Suprapubic skin (tissue), 4 donors: ENCODE measurements at regions not wholly inside any gene's neighbourhood (a gene's known extent, or its start where the extent isn't known, plus 50 kb on each side); places are given as distances from the start of the nearest gene placed in this dataset.

Experiments
- DNase-seq, 2 donors: peaks; one replicate each; pipeline ENCODE4 v3.0.0-alpha.2; 2019; ENCODE audit warnings: low spot score in 2 of 2
- H3K27ac ChIP-seq: fragments of 200-600 bp; sonication (generic); one replicate; pipeline ENCODE4 v1.5.1; 2019
- H3K27me3 ChIP-seq: fragments of 200-600 bp; sonication (generic); one replicate; pipeline ENCODE4 v1.5.1; 2019
- H3K36me3 ChIP-seq: fragments of 200-600 bp; sonication (generic); one replicate; pipeline ENCODE4 v1.5.1; 2019
- H3K4me1 ChIP-seq: fragments of 200-600 bp; sonication (generic); one replicate; pipeline ENCODE4 v1.5.1; 2019
- H3K4me3 ChIP-seq: fragments of 200-600 bp; sonication (generic); one replicate; pipeline ENCODE4 v1.5.1; 2019; ENCODE audit warnings: mild to moderate bottlenecking
- H3K9me3 ChIP-seq: fragments of 200-600 bp; sonication (generic); one replicate; pipeline ENCODE4 v1.5.1; 2019
- CTCF ChIP-seq, 2 donors: fragments of 200-600 bp in 1 of 2; fragments of 450-650 bp in 1 of 2; sonication (generic) in 1 of 2; IDR thresholded peaks; one replicate each; pipeline ENCODE4 v1.5.1; 2016 to 2019; ENCODE audit warnings: antibody characterized with exemption in 2 of 2, mild to moderate bottlenecking in 1 of 2, moderate library complexity in 1 of 2
- EP300 ChIP-seq: sonication (generic); formaldehyde crosslinking; IDR thresholded peaks from one replicate; pipeline ENCODE4 v1.6.1; 2017; ENCODE audit warnings: antibody characterized with exemption
- POLR2A ChIP-seq, 2 donors: fragments of 450-650 bp; IDR thresholded peaks; one replicate each; pipeline ENCODE4 v1.6.1; 2017; ENCODE audit warnings: antibody characterized with exemption in 2 of 2, mild to moderate bottlenecking in 2 of 2, moderate library complexity in 2 of 2
- POLR2AphosphoS5 ChIP-seq, 3 donors: sonication (generic); formaldehyde crosslinking; IDR thresholded peaks; one replicate each; pipeline ENCODE4 v1.6.1; 2017; ENCODE audit warnings: antibody characterized with exemption in 3 of 3
- WGBS: methylation state at CpG from one replicate; pipeline ENCODE4 v1.1.5; 2018; 5-methylcytosine and 5-hydroxymethylcytosine counted together

GRCh38 chr3:64880916-64881315 is 193.1 kb upstream of the ADAMTS9 start:
- no peak for DNase-seq
- Histone ChIP-seq H3K27ac (no peak overlapping the region), H3K4me1 (no peaks in the 10 kb centered on the region), H3K4me3 (no peak overlapping the region), H3K9me3 (no peaks in the 10 kb centered on the region), H3K36me3 (no peaks in the 10 kb centered on the region), H3K27me3 (no peaks in the 10 kb centered on the region)
- TF ChIP-seq POLR2A (IDR thresholded peaks at IDR 0.05): no peak

DNA sequence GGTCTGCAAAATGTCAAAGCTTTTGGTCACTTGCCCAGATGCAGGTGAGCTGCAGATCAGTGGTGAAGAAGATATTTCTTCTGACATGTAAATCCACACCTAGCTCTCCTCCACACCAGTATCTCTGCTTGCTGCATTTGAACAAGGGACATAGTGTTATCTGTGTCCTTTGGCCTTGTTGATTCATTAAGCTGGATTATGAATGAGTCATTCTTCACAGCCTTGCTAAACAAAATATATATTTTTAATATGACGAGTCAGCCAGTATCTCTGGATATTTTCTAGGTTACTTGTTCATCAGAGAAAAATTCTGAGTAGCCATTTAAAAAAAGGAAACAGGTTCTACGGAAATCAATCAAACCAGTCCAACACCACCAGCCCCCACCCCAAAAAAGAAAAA is 190.6 kb upstream of the ADAMTS9 start:
- Histone ChIP-seq H3K4me1 (no peaks in the 10 kb centered on the region), H3K9me3 (no peaks in the 10 kb centered on the region), H3K27me3 (no peaks in the 10 kb centered on the region), H3K36me3 (no peaks in the 10 kb centered on the region), H3K4me3 (no peak overlapping the region), H3K27ac (no peak overlapping the region)
- no peak for DNase-seq
- no peak for TF ChIP-seq POLR2AphosphoS5 (IDR thresholded peaks at IDR 0.05)
- TF ChIP-seq POLR2A (IDR thresholded peaks at IDR 0.05): no peak
- no peak for TF ChIP-seq EP300
- 88% methylated on average over 2 of the region's 2 CpGs for WGBS

DNA sequence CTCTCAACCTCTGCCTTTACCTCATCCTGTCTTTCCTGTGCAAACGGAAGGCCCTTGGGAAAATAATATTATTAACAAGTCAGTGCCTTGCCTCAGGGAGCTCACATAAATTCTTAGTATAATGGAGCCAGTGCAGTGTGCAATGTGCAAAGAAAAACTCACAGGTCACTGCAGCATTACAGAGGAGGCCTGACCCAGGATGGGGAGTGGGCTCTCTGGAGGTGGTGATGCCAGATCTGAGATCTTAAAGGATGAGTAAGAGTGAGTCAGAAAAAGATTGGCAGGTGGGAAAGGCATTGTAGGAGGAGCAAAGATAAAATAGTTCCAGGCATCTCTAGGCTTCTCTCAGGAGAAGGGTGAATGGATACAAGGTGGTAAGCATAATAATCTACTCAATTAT is 185.6 kb upstream of the ADAMTS9 start:
- WGBS: 53% methylated on average over 1 of the region's 1 CpG
- no peaks in the 10 kb centered on the region for H3K27me3 ChIP-seq
- no peaks in the 10 kb centered on the region for H3K36me3 ChIP-seq
- no peak overlapping the region for H3K4me3 ChIP-seq
- H3K9me3 ChIP-seq: no peaks in the 10 kb centered on the region
- no peak for DNase-seq
- TF ChIP-seq POLR2A (IDR thresholded peaks at IDR 0.05) (no peak), POLR2AphosphoS5 (IDR thresholded peaks at IDR 0.05) (no peak), EP300 (no peak), CTCF (IDR thresholded peaks at IDR 0.05) (no peak)
- no peak overlapping the region for H3K27ac ChIP-seq
- no peaks in the 10 kb centered on the region for H3K4me1 ChIP-seq

GRCh38 chr3:64872345-64872744 is 184.5 kb upstream of the ADAMTS9 start:
- TF ChIP-seq CTCF (IDR thresholded peaks at IDR 0.05) (no peak), EP300 (no peak), POLR2A (IDR thresholded peaks at IDR 0.05) (no peak), POLR2AphosphoS5 (IDR thresholded peaks at IDR 0.05) (no peak)

GRCh38 chr3:64871834-64872249 is 184.0 kb upstream of the ADAMTS9 start:
- no peaks in the 10 kb centered on the region for H3K27me3 ChIP-seq
- no peaks in the 10 kb centered on the region for H3K36me3 ChIP-seq
- 72% methylated on average over 2 of the region's 2 CpGs for WGBS
- no peak for DNase-seq
- H3K9me3 ChIP-seq: no peaks in the 10 kb centered on the region
- no peaks in the 10 kb centered on the region for H3K4me1 ChIP-seq
- TF ChIP-seq POLR2A (IDR thresholded peaks at IDR 0.05) (no peak), POLR2AphosphoS5 (IDR thresholded peaks at IDR 0.05) (no peak)
- H3K4me3 ChIP-seq: no peak overlapping the region
- no peak overlapping the region for H3K27ac ChIP-seq

More at GRCh38 chr3:64872345-64872744, 184.5 kb upstream of the ADAMTS9 start:
- Histone ChIP-seq H3K4me3 (no peak overlapping the region), H3K27me3 (no peaks in the 10 kb centered on the region), H3K27ac (no peak overlapping the region), H3K36me3 (no peaks in the 10 kb centered on the region), H3K9me3 (no peaks in the 10 kb centered on the region), H3K4me1 (no peaks in the 10 kb centered on the region)
- DNase-seq: no peak

- Histone ChIP-seq H3K36me3 (no peaks in the 10 kb centered on the region), H3K4me1 (no peaks in the 10 kb centered on the region), H3K4me3 (no peak overlapping the region), H3K27ac (no peak overlapping the region), H3K27me3 (no peaks in the 10 kb centered on the region), H3K9me3 (no peaks in the 10 kb centered on the region)
- TF ChIP-seq POLR2A (IDR thresholded peaks at IDR 0.05) (no peak), CTCF (IDR thresholded peaks at IDR 0.05) (no peak), POLR2AphosphoS5 (IDR thresholded peaks at IDR 0.05) (no peak), EP300 (no peak)
- 88% methylated on average over 4 of the region's 4 CpGs for WGBS
- DNase-seq: no peak
Observed at GRCh38 chr3:64870876-64871646, 183.3 kb upstream of the ADAMTS9 start.

DNA sequence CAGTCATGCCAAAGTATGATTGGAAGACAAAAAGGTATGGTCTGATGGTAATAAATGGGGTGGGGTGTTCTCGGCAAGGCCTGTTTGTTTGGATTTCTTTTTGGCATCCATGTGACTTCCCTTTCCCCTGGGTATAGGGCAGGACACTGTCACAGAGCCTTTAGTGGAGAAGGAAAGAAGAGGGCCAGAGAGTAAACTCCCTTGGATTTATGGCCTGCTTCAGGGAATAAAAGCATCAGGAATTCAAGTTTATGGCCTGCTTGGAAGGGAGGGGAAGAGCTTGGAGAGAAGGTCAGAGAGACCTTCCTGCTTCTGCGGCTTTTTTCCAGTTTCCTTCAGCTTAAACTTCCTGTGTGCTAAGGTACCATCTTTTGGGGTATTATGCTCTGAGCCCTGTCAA is 179.4 kb upstream of the ADAMTS9 start:
- DNase-seq: no peak
- no peaks in the 10 kb centered on the region for H3K9me3 ChIP-seq
- 59% methylated on average over 2 of the region's 2 CpGs for WGBS

More for the DNA sequence above, 179.4 kb upstream of the ADAMTS9 start:
- no peak overlapping the region for H3K4me3 ChIP-seq
- H3K27ac ChIP-seq: no peak overlapping the region
- no peaks in the 10 kb centered on the region for H3K27me3 ChIP-seq
- peaks cover 3% of the 10 kb centered on the region for H3K4me1 ChIP-seq
- no peak for TF ChIP-seq CTCF (IDR thresholded peaks at IDR 0.05)
- no peak for TF ChIP-seq POLR2AphosphoS5 (IDR thresholded peaks at IDR 0.05)
- no peaks in the 10 kb centered on the region for H3K36me3 ChIP-seq
